ENCODE measurements at regions not wholly inside any gene's neighbourhood (a gene's known extent, or its start where the extent isn't known, plus 50 kb on each side); places are given as distances from the start of the nearest gene placed in this dataset.
"Not testable (repeated sequence)": the region's sequence is repeated elsewhere in the genome, so short reads cannot be mapped to it uniquely, and the experiment has no call there.

DNA sequence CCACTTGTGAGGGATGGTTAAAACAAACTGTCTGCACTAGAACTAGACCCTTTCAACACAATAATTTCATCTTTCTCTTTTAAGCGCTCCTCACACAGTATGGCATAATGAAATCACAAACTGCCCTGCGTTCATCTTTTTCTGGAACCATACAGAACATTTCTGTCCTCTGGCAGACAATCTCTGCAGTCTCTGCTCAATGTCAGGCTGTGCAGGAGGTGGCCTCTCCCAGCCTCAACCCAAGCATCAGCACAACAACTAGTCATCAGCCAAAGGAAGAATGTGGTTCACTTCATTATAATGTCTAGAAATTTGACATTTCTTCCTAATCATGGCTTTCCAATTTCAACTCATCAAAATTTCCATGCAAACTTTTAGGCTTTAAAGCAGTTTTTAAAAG lies 125.1 kb upstream of the STARD13 start:
- Mint-ChIP-seq H3K27me3 (peaks cover 14% of the 10 kb centered on the region), H3K36me3 (no peaks in the 10 kb centered on the region), H3K4me3 (no peak overlapping the region), H3K27ac (no peak overlapping the region), H3K9me3 (no peaks in the 10 kb centered on the region), H3K4me1 (peaks cover 5% of the 10 kb centered on the region)
- no peak for DNase-seq
- no peak for ATAC-seq (ENCODE audit: low read depth)
- POLR2A ChIA-PET, result no interaction called here

DNA sequence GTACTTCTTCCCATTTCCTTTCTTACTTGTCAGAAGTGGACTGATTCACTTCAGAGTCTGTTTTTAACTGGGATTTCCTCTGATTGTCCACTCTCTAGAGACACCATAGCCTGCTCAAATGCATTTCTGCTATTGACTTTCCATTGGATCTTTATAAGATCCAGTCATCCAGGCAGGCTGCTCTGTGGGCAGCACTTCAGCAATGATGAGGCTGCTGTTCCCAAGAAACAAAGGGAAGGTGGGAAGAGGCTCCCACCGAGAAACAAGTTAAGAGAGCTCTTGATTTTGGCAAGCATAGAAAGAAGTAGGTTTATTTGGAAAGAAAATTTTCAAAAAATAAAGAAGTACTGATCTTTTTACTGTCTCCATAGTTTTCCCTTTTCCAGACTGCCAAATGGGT lies 125.8 kb upstream of the STARD13 start:
- no peak overlapping the region for H3K4me3 Mint-ChIP-seq
- H3K4me1 Mint-ChIP-seq, result peaks cover 5% of the 10 kb centered on the region
- ATAC-seq (ENCODE audit: low read depth) (no peak), DNase-seq (no peak)
- no peaks in the 10 kb centered on the region for H3K9me3 Mint-ChIP-seq
- H3K27ac Mint-ChIP-seq, result no peak overlapping the region
- POLR2A ChIA-PET, result no interaction called here
- peaks cover 14% of the 10 kb centered on the region for H3K27me3 Mint-ChIP-seq
- H3K36me3 Mint-ChIP-seq, result no peaks in the 10 kb centered on the region

DNA sequence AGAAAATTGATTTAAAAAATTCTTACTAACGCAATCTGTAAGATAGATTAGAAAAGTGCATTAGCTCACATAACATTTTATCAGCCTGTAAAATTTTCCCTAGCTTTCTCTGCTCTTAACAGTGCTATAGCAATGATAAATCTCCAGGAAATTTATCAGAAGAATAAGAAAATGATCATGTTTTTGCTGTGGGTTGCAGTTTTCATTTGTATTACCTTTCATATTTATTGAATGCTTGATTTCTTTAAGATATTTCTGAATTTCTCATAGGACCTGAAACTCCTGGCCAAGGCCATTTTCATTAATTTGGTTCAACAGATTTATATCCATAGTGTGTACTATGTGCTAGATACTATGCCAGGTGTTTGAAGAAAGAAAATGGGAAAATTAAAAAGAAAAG lies 130.3 kb upstream of the STARD13 start:
- peaks cover 19% of the 10 kb centered on the region for H3K27me3 Mint-ChIP-seq
- DNase-seq (no peak), ATAC-seq (ENCODE audit: low read depth) (no peak)
- H3K27ac Mint-ChIP-seq, result no peak overlapping the region
- no peaks in the 10 kb centered on the region for H3K4me1 Mint-ChIP-seq
- POLR2A ChIA-PET, result no interaction called here
- H3K36me3 Mint-ChIP-seq, result no peaks in the 10 kb centered on the region
- H3K4me3 Mint-ChIP-seq, result no peak overlapping the region
- H3K9me3 Mint-ChIP-seq, result peaks cover 4% of the 10 kb centered on the region

DNA sequence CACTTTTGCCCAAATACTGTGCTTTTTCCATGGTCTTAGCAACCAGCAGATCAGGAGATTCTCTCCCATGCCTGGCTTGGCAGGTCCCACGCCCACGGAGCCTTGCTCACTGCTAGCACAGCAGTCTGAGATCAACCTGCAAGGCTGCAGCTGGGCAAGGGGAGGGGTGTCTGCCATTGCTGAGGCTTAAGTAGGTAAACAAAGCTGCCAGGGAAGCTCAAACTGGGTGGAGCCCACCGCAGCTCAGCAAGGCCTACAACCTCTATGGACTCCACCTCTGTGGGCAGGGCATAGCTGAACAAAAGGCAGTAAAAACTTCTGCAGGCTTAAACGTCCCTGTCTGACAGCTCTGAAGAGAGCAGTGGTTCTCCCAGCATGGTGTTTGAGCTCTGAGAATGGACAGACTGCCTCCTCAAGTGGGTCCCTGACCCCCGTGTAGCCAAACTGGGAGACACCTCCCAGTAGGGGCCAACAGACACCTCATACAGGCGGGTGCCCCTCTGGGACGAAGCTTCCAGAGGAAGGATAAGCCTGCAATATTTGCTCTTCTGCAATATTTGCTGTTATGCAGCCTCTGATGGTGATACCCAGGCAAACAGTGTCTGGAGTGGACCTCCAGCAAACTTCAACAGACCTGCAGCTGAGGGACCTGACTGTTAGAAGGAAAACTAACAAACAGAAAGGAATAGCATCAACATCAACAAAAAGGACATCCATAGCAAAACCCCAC lies 132.8 kb upstream of the STARD13 start:
- H3K9me3 Mint-ChIP-seq; H3K27ac Mint-ChIP-seq; POLR2A ChIA-PET; H3K4me3 Mint-ChIP-seq; ATAC-seq (ENCODE audit: low read depth); H3K36me3 Mint-ChIP-seq; H3K4me1 Mint-ChIP-seq; H3K27me3 Mint-ChIP-seq; DNase-seq: not testable (repeated sequence)

DNA sequence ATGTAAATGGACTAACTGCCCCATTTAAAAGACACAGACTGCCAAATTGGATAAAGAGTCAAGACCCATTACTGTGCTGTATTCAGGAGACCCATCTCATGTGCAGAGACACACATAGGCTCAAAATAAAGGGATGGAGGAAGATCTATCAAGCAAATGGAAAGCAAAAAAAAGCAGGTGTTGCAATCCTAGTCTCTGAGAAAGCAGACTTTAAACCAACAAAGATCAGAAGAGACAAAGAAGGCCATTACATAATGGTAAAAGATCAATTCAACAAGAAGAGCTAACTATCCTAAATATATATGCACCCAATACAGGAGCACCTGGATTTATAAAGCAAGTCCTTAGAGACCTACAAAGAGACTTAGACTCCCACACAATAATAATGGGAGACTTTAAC lies 134.6 kb upstream of the STARD13 start:
- H3K4me1 Mint-ChIP-seq; POLR2A ChIA-PET; DNase-seq; H3K4me3 Mint-ChIP-seq; H3K36me3 Mint-ChIP-seq; ATAC-seq (ENCODE audit: low read depth); H3K9me3 Mint-ChIP-seq; H3K27me3 Mint-ChIP-seq; H3K27ac Mint-ChIP-seq: not testable (repeated sequence)

DNA sequence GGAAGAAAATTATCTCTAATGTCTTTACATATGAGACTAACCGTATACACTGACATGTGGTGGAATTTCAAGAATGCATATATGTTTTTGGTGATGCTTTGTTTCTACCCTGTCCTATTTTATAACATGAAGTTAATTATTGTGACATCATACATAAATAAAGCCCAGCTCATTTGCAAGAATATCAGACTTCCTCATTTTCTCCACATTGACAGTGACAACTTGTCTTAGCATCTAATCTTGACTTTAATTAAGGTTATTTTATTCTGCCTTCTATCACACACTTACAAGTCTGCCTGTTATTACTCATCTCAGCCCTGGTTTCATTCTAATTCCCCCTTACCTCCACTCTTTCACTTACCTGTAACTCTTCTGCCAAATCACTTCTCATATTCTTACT lies 140.6 kb upstream of the STARD13 start:
- POLR2A ChIA-PET, result no interaction called here
- H3K27ac Mint-ChIP-seq, result no peak overlapping the region
- H3K27me3 Mint-ChIP-seq, result peaks cover 3% of the 10 kb centered on the region
- no peaks in the 10 kb centered on the region for H3K4me1 Mint-ChIP-seq
- H3K4me3 Mint-ChIP-seq, result no peak overlapping the region
- H3K9me3 Mint-ChIP-seq, result no peaks in the 10 kb centered on the region
- ATAC-seq (ENCODE audit: low read depth) (no peak), DNase-seq (no peak)
- no peaks in the 10 kb centered on the region for H3K36me3 Mint-ChIP-seq

DNA sequence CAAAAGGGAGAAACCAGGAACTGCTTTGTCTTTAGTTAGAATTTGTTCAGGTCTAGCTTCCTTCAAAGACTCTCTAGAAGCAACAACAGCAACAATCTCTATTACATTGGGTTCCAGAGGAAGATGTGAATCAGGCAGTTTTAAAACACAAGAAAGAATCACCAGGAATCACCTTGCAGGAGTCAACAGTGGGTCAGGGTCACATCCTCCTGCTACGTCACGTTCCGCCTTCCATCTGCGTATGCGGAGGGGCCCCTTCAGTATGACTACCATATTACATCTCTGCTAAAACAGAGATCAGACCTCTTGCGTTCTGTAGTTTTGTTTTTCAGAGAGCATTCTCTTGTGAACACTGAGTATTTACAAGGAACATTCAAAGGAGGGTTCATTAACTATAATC lies 147.8 kb upstream of the STARD13 start:
- peaks cover 1% of the 10 kb centered on the region for H3K27me3 Mint-ChIP-seq
- no peak overlapping the region for H3K4me3 Mint-ChIP-seq
- no peaks in the 10 kb centered on the region for H3K4me1 Mint-ChIP-seq
- no peaks in the 10 kb centered on the region for H3K36me3 Mint-ChIP-seq
- no peak for ATAC-seq (ENCODE audit: low read depth)
- POLR2A ChIA-PET, result no interaction called here
- no peak overlapping the region for H3K27ac Mint-ChIP-seq
- no peak for DNase-seq
- H3K9me3 Mint-ChIP-seq, result no peaks in the 10 kb centered on the region

DNA sequence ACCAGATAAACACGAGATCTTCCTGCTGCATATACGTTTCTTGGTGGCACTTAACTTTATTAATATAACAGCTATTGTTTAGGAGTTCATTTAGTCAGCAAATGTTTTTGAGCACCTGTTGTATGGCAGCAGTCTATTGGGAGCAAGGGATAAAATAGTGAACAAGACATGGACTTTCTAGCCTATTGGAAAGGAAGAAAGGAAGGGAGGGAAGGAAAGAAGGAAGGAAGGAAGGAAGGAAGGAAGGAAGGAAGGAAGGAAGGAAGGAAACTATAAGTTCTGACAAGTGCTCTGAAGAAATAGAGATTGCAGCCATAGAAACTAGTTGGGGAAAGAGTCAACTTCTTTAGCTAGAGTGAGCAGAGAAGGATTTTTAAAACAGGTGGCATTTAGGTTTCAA lies 149.1 kb upstream of the STARD13 start:
- H3K4me3 Mint-ChIP-seq, result no peak overlapping the region
- ATAC-seq (ENCODE audit: low read depth) (no peak), DNase-seq (no peak)
- POLR2A ChIA-PET, result no interaction called here
- H3K27me3 Mint-ChIP-seq, result no peaks in the 10 kb centered on the region
- no peaks in the 10 kb centered on the region for H3K9me3 Mint-ChIP-seq
- no peaks in the 10 kb centered on the region for H3K4me1 Mint-ChIP-seq
- H3K36me3 Mint-ChIP-seq, result no peaks in the 10 kb centered on the region
- H3K27ac Mint-ChIP-seq, result no peak overlapping the region

DNA sequence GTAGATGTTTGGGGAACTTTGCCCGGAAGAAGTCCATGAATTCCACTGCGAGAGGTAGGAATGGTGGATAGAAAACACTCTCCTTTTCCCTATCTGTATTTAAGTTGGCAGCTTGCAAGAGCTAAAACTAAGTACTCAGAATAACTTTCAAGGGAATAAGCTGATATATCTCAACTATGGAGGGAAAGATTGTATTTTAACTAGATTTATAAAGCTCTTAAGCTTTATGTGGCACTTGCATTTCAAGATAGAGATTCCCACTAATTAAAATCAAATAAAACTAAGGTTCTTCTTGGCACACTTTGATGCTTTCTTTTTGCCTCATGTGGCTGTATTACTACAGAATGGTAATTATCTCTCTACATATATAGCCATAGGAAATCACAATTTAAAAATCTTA lies 149.7 kb upstream of the STARD13 start:
- Mint-ChIP-seq H3K27me3 (no peaks in the 10 kb centered on the region), H3K4me1 (no peaks in the 10 kb centered on the region), H3K9me3 (no peaks in the 10 kb centered on the region), H3K27ac (no peak overlapping the region), H3K36me3 (no peaks in the 10 kb centered on the region), H3K4me3 (no peak overlapping the region)
- POLR2A ChIA-PET, result no interaction called here
- DNase-seq, result no peak
- no peak for ATAC-seq (ENCODE audit: low read depth)

DNA sequence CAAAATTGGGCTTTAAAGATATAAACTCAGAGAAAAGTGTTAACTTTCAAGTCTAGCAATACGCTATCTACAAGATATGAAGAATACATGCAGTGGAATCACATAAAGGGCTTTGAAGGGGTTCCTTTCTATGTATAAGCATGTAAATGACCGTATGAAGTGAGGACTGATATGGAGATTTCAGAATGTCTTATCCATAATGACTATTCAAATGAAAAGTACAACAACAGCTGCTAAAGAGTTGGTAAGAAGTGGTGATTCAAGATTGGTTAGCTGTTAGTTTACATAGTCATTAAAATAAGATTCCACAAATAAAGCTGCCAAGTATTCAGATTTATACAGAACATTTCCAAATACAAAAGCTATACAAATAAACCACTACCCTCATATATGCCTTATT lies 153.4 kb upstream of the STARD13 start:
- no peak for ATAC-seq (ENCODE audit: low read depth)
- Mint-ChIP-seq H3K4me1 (peaks cover 2% of the 10 kb centered on the region), H3K36me3 (no peaks in the 10 kb centered on the region), H3K27me3 (no peaks in the 10 kb centered on the region), H3K4me3 (no peak overlapping the region), H3K9me3 (no peaks in the 10 kb centered on the region), H3K27ac (no peak overlapping the region)
- POLR2A ChIA-PET, result no interaction called here
- no peak for DNase-seq

DNA sequence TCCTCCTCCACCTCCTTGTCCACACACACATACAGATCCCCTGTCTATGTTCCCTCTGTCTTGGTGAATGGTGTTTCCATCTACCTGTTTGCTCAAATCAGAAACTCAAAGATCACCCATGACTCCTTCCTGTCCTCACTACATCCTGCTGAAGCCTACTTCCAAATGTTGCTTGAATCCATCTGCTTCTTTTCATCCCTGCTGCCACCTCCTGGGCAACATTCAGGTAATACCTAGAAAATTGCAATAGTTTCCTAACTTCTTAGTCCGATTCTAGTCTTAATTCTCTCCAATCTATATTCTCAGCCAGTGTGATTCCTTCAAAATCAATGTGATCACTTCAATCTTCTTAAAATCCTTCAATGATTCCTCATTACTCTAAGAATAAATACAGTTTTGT lies 155.5 kb upstream of the STARD13 start:
- H3K27ac Mint-ChIP-seq, result no peak overlapping the region
- no peaks in the 10 kb centered on the region for H3K27me3 Mint-ChIP-seq
- H3K4me1 Mint-ChIP-seq, result peaks cover 2% of the 10 kb centered on the region
- DNase-seq (no peak), ATAC-seq (ENCODE audit: low read depth) (no peak)
- POLR2A ChIA-PET, result no interaction called here
- no peak overlapping the region for H3K4me3 Mint-ChIP-seq
- H3K9me3 Mint-ChIP-seq, result no peaks in the 10 kb centered on the region
- H3K36me3 Mint-ChIP-seq, result no peaks in the 10 kb centered on the region

DNA sequence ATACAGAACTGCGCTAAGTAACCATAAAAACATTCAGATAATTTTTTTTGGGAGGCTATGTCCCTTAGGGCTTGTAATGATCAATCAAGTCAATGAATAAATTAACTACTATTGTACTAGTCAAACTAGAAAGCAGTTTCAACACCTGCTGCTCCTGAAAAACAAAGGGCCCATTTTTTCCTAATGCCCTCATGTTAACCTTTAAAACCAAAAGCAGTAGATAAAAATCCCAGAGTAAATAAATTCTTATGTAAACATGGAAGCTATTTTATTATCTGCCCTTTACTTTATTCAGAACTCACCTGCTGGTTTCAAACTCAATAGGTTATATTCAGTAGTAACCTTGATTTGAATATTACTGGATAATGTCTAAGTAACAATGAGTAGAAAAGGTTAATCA lies 159.5 kb upstream of the STARD13 start:
- POLR2A ChIA-PET, result no interaction called here
- no peak overlapping the region for H3K4me3 Mint-ChIP-seq
- H3K9me3 Mint-ChIP-seq, result no peaks in the 10 kb centered on the region
- no peak for ATAC-seq (ENCODE audit: low read depth)
- H3K4me1 Mint-ChIP-seq, result peaks cover 2% of the 10 kb centered on the region
- H3K27ac Mint-ChIP-seq, result no peak overlapping the region
- peaks cover 2% of the 10 kb centered on the region for H3K27me3 Mint-ChIP-seq
- no peaks in the 10 kb centered on the region for H3K36me3 Mint-ChIP-seq
- no peak for DNase-seq

DNA sequence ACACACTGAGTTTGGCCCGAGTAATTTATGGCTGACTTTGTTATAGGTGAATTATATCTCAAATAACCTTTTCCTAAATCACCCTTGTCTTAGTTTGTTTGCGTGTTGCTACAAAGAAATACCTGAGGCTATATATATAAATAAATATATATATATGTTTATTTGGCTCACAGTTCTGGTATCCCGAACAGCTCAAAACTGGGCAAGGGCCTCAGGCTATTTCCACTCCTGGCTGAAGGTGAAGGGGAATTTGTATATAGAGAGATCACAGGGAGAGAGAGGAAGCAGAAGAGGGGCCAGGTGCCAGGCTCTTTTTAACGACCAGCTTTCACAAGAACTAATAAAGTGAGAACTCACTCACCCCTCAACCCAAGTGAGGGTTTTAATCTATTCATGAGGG lies 159.9 kb upstream of the STARD13 start:
- no peak for DNase-seq
- ATAC-seq (ENCODE audit: low read depth), result no peak
- Mint-ChIP-seq H3K9me3 (no peaks in the 10 kb centered on the region), H3K27ac (no peak overlapping the region), H3K4me3 (no peak overlapping the region), H3K27me3 (peaks cover 2% of the 10 kb centered on the region), H3K36me3 (no peaks in the 10 kb centered on the region), H3K4me1 (peaks cover 2% of the 10 kb centered on the region)
- POLR2A ChIA-PET, result no interaction called here

DNA sequence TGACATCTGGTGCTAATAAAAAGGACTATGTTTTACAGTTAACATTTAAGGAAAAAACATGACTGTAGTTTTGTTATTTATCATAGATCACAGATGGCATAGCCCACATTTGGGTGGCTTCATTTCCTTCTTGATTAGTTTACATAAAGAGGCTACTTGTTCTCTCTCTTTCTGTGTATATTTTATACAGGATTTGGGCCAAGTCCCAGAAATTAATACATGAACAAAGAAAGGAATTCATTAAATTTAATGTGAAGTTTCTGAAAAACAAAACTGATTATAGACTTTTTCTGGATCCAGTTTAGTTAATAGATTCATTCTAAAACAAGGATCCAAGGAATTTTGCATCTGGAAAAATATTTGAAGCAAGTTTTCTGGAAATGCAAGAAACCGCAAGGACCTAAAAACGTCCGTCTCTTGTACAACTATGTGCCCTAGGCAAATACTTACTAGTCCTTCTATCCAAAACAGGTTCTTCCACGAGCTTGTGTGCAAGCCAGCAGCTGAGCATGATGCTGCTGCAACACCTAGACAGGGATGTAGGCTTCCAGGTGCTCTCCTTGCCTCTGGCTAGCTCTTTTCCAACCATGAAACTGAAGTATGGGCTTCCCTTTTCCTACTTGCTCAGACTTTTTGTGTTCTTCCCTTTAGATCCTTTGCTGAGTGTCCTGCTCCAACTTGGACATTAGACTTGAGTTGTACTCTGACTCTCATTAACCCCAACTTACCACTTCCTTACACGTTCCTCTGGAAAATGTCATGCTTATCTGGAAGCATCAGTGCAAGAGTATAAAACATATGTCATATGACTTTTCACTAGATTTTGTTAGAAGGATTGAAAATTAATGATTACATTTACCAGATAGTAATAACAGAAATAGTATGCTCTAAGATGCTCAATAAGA lies 161.5 kb upstream of the STARD13 start:
- Mint-ChIP-seq H3K27me3 (peaks cover 2% of the 10 kb centered on the region), H3K27ac (no peak overlapping the region), H3K9me3 (no peaks in the 10 kb centered on the region), H3K4me1 (no peaks in the 10 kb centered on the region), H3K4me3 (no peak overlapping the region), H3K36me3 (no peaks in the 10 kb centered on the region)
- POLR2A ChIA-PET, result no interaction called here
- no peak for ATAC-seq (ENCODE audit: low read depth)
- DNase-seq, result no peak
